Endothelial cell of umbilical vein (primary cell): ENCODE measurements at regions not wholly inside any gene's neighbourhood (a gene's known extent, or its start where the extent isn't known, plus 50 kb on each side); places are given as distances from the start of the nearest gene placed in this dataset.

Source experiments
- EZH2 ChIP-seq: IDR thresholded peaks from 2 replicates; pipeline ENCODE4 v1.6.1; 2012; ENCODE audit warnings: borderline replicate concordance, low read depth, mild to moderate bottlenecking, moderate library complexity, low read length, inconsistent platforms; ENCODE audit not compliant: severe bottlenecking
- FOS ChIP-seq: IDR thresholded peaks from 2 replicates; pipeline ENCODE4 v1.6.1; 2011; ENCODE audit warnings: mild to moderate bottlenecking, low read length, moderate library complexity, borderline replicate concordance; ENCODE audit not compliant: insufficient read depth
- JUN ChIP-seq: IDR thresholded peaks from 2 replicates; pipeline ENCODE4 v1.6.1; 2011; ENCODE audit warnings: borderline replicate concordance, low read depth; ENCODE audit not compliant: insufficient read length, insufficient read depth
- MYC ChIP-seq: IDR thresholded peaks from one replicate; pipeline ENCODE4 v1.6.1; 2011; ENCODE audit warnings: mild to moderate bottlenecking, low read depth, low read length
- POLR2A ChIP-seq: IDR thresholded peaks from 2 replicates; pipeline ENCODE4 v1.6.1; 2012; ENCODE audit warnings: low read depth, mild to moderate bottlenecking, control low read depth, low read length
- POLR2AphosphoS5 ChIP-seq: IDR thresholded peaks from 2 replicates; pipeline ENCODE4 v1.6.1; 2012; ENCODE audit warnings: low read depth, mild to moderate bottlenecking, control low read depth, low read length, moderate library complexity; ENCODE audit not compliant: insufficient read depth
- TF ChIP-seq, protein P1 (sequence below), 2 donors: IDR thresholded peaks; 1 replicate in 1 of 2; 2 replicates in 1 of 2; pipeline ENCODE4 v1.5.1; 2011; ENCODE audit warnings: low read length in 2 of 2, mild to moderate bottlenecking in 2 of 2, moderate library complexity in 2 of 2, control low read depth in 1 of 2, inconsistent platforms in 1 of 2, low read depth in 1 of 2; ENCODE audit not compliant: insufficient read depth in 1 of 2; ENCODE audit errors: extremely low read depth in 1 of 2
- TF ChIP-seq, protein P2 (sequence below): IDR thresholded peaks from 2 replicates; pipeline ENCODE4 v1.6.1; 2011; ENCODE audit not compliant: insufficient read depth, insufficient read length

DNA sequence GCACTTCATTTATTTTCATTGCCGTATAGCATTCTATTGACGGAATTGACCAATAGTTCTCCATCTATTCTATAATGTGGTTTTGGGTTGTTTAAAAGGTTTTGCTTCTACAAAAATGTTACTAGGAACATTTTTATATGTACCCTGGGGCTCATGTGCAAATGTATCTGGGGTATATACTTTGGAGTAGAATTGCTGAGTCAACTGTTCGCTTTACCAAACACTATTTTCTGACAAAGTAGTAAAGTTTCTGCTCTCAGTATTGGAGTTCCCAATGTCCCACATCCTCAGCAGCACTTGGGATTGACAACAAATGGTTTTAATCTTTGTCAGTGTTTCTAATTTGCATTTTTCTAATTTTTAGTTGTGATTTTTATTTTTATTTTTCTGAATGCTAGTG, 602.6 kb downstream of the MCTP2 start:
- TF ChIP-seq, protein P1, sequence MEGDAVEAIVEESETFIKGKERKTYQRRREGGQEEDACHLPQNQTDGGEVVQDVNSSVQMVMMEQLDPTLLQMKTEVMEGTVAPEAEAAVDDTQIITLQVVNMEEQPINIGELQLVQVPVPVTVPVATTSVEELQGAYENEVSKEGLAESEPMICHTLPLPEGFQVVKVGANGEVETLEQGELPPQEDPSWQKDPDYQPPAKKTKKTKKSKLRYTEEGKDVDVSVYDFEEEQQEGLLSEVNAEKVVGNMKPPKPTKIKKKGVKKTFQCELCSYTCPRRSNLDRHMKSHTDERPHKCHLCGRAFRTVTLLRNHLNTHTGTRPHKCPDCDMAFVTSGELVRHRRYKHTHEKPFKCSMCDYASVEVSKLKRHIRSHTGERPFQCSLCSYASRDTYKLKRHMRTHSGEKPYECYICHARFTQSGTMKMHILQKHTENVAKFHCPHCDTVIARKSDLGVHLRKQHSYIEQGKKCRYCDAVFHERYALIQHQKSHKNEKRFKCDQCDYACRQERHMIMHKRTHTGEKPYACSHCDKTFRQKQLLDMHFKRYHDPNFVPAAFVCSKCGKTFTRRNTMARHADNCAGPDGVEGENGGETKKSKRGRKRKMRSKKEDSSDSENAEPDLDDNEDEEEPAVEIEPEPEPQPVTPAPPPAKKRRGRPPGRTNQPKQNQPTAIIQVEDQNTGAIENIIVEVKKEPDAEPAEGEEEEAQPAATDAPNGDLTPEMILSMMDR (IDR thresholded peaks at IDR 0.05; ENCODE audit: extremely low read depth in 1 of 2, insufficient read depth in 1 of 2, low read depth in 1 of 2, low read length in 2 of 2): no peak
- TF ChIP-seq EZH2 (no peak), POLR2AphosphoS5 (no peak), POLR2A (no peak), MYC (no peak), JUN (no peak), FOS (no peak)
- TF ChIP-seq, protein P2, sequence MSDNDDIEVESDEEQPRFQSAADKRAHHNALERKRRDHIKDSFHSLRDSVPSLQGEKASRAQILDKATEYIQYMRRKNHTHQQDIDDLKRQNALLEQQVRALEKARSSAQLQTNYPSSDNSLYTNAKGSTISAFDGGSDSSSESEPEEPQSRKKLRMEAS: no peak
